ENCODE measurements at regions not wholly inside any gene's neighbourhood (a gene's known extent, or its start where the extent isn't known, plus 50 kb on each side); places are given as distances from the start of the nearest gene placed in this dataset.

DNA sequence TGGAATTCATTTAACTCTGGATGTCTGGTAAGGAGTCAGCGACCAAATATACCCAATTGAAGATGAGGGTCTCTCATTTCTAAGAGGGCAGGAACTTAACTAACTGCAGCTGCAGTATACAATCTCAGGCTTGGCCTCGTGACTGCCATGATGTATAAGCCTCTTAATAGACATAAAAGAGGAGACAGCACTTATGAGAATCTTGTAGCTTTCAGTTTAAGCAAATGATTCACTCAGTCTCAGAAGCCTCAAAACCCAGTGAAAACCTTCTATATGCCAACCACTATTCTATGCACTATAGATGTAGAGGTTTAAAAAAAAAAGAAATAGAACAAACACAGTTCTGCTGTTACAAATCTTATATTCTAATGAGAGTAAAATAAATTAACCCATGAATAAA lies 513.9 kb downstream of the TBL1XR1 start:
- no peak overlapping the region for H3K4me3 ChIP-seq (ENCODE audit: low read depth, low read length)
- no peak overlapping the region for H3K27ac ChIP-seq (ENCODE audit: low read depth, low read length)
- H3K9ac ChIP-seq (ENCODE audit: low read depth, low read length) = no peak overlapping the region
- H3K27me3 ChIP-seq (ENCODE audit: control insufficient read depth, insufficient read depth, low read length) = no peaks in the 10 kb centered on the region
- no peaks in the 10 kb centered on the region for H3K9me3 ChIP-seq (ENCODE audit: control insufficient read depth, insufficient read depth, low read length)
- no peaks in the 10 kb centered on the region for H3K4me1 ChIP-seq (ENCODE audit: control insufficient read depth, insufficient read depth, low read length)
- H3K36me3 ChIP-seq (ENCODE audit: control insufficient read depth, insufficient read depth, low read length) = no peaks in the 10 kb centered on the region

DNA sequence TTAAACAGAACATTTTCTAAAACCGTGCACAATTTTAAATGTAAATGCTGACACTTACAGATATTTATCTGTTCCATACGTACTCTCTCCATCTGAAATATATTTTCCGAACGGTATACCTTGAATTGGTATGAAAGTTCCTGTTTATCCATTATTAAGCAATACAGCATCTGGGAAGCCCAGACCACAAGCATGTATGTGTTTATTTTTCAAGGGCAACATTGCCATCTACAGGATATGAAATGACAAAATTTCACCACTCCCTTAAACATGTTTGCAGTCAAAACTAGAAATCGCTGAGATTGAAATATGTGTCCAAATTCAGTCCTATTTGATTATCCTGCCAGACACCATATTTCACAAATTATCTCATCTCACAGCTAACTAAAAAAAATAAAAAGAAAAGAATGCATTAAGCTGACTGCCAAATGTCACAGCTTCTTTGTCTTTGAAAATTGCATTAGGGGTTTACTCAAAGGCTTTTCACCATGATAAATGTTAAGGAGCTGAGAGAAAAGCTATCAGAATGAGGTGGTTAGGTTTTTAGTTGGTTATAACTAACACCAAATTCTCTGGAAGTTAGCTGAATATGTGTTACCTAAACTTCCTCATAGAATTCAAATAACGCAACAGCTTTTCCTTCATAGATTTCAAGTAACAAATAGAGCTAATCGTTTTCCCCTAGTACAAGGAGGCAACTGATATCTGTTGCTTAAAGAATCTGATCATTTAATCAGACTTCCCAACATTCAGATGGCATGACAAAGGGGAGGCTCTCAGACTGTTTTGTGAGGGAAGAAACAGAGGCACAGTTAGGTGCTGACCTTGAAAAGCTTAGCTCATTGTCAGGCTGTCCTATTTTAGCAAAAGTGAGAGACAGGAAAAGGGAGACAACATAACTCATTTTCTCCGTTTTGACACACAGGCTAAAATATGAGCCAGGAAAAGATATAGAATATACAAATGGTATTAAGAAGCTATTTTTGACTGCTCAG lies 533.1 kb downstream of the TBL1XR1 start:
- H3K4me3 ChIP-seq (ENCODE audit: low read depth, low read length) = no peak overlapping the region
- H3K27ac ChIP-seq (ENCODE audit: low read depth, low read length) = peak overlapping the region; percentile 34
- no peaks in the 10 kb centered on the region for H3K27me3 ChIP-seq (ENCODE audit: control insufficient read depth, insufficient read depth, low read length)
- H3K9me3 ChIP-seq (ENCODE audit: control insufficient read depth, insufficient read depth, low read length) = no peaks in the 10 kb centered on the region
- no peaks in the 10 kb centered on the region for H3K36me3 ChIP-seq (ENCODE audit: control insufficient read depth, insufficient read depth, low read length)
- H3K9ac ChIP-seq (ENCODE audit: low read depth, low read length) = no peak overlapping the region
- peaks cover 13% of the 10 kb centered on the region for H3K4me1 ChIP-seq (ENCODE audit: control insufficient read depth, insufficient read depth, low read length)

DNA sequence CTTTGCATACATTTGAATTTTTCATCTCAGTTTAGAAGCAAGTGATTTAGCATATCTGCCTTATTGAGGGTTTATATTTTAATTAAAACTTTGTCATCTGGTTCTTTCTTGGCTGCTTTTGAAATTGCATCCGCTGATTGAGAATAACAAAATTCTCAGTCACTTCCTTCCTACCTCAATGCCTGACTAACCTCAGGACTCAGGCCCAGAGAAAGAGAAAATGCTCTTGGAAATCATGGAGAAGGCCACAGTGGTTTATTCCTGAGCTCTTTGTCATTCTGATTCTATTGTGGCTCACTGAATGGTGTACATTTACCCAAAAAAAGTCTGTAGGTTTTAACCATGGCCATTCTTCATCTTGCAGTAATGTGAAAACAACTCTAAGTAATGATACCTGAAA lies 533.9 kb downstream of the TBL1XR1 start:
- Histone ChIP-seq H3K4me1 (ENCODE audit: control insufficient read depth, insufficient read depth, low read length) (peaks cover 13% of the 10 kb centered on the region), H3K9ac (ENCODE audit: low read depth, low read length) (no peak overlapping the region)

DNA sequence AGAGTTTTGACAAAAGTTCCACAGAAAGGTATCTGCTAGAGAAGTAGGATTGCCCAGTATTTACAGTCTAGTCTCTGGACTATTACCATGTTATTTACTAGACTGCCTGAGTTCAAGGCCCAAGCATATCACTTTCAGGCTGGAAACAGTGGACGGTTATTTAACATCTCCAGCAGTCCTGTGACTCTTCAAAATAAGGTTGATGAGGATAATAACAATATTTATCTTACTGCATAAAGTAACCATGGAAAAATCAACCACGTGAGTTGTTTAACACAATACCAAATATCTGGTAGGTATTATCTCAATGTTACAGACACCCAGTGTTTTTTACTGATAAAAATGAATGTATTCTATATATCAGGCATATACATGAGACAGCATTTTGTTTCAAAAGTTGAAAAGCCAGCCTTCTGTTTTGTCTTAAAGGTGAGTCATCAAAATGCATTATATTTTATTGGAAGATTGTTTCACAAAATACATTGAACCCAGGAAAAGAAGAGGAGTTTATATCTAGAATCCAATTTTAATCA lies 535.8 kb downstream of the TBL1XR1 start:
- no peak overlapping the region for H3K4me3 ChIP-seq (ENCODE audit: low read depth, low read length)
- no peaks in the 10 kb centered on the region for H3K9me3 ChIP-seq (ENCODE audit: control insufficient read depth, insufficient read depth, low read length)
- no peaks in the 10 kb centered on the region for H3K27me3 ChIP-seq (ENCODE audit: control insufficient read depth, insufficient read depth, low read length)
- no peaks in the 10 kb centered on the region for H3K36me3 ChIP-seq (ENCODE audit: control insufficient read depth, insufficient read depth, low read length)
- peaks cover 13% of the 10 kb centered on the region for H3K4me1 ChIP-seq (ENCODE audit: control insufficient read depth, insufficient read depth, low read length)
- no peak overlapping the region for H3K27ac ChIP-seq (ENCODE audit: low read depth, low read length)
- H3K9ac ChIP-seq (ENCODE audit: low read depth, low read length) = no peak overlapping the region

More for the DNA sequence above, 533.9 kb downstream of the TBL1XR1 start:
- no peak overlapping the region for H3K4me3 ChIP-seq (ENCODE audit: low read depth, low read length)
- no peaks in the 10 kb centered on the region for H3K27me3 ChIP-seq (ENCODE audit: control insufficient read depth, insufficient read depth, low read length)
- H3K36me3 ChIP-seq (ENCODE audit: control insufficient read depth, insufficient read depth, low read length) = no peaks in the 10 kb centered on the region
- H3K9me3 ChIP-seq (ENCODE audit: control insufficient read depth, insufficient read depth, low read length) = no peaks in the 10 kb centered on the region
- peak overlapping the region; percentile 34 for H3K27ac ChIP-seq (ENCODE audit: low read depth, low read length)

DNA sequence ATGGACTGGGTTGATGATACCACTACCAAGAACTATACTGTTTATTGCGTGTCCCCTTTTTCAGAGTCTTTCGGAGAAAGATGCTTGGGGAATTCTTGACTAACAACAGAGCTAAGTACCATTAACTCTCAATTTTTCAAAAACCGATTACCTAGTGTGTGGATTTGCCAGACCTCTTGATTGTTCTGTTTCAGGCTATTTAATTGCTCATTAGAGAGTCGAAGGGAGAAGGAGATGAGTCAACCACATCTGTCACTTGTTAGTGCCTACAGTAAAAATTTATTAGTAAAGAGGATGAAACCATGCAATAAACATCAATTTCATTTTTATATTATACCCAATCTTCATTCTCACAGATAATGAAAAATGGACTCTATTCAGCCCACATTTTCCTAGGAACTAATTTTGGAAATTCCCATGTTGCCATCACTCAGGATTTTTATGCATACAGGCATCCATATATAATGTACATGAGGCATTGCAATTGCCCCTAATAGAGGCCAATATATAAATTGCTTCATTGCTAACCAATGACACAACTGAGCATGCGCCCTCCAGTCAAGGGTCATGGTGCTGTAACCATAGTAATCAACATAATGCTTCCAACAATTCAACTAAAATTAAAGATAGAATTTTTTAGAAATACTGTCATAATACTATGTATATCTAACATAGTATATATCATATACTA lies 541.7 kb downstream of the TBL1XR1 start:
- Histone ChIP-seq H3K36me3 (ENCODE audit: control insufficient read depth, insufficient read depth, low read length) (no peaks in the 10 kb centered on the region), H3K9ac (ENCODE audit: low read depth, low read length) (no peak overlapping the region), H3K4me3 (ENCODE audit: low read depth, low read length) (no peak overlapping the region), H3K27me3 (ENCODE audit: control insufficient read depth, insufficient read depth, low read length) (no peaks in the 10 kb centered on the region), H3K4me1 (ENCODE audit: control insufficient read depth, insufficient read depth, low read length) (no peaks in the 10 kb centered on the region), H3K9me3 (ENCODE audit: control insufficient read depth, insufficient read depth, low read length) (no peaks in the 10 kb centered on the region), H3K27ac (ENCODE audit: low read depth, low read length) (no peak overlapping the region)

DNA sequence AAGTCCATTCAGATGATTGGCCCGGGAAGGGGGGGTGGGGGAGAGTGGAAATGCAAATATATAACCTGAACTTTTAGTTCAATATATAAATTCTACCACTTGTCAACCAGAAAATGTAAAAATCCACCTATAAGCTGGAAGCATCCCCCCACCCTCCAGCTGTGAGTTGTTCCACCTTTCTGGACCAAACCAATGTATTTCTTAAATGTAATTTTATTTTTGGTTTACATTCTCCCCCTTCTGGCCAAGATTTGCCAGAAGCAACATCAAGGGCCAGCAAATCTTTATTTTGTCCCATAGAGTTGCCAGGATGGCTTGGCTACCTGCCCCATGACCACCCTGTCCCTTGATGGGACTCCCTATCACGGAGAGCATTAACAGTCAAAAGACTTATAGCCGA lies 545.7 kb downstream of the TBL1XR1 start:
- Histone ChIP-seq H3K9me3 (ENCODE audit: control insufficient read depth, insufficient read depth, low read length) (no peaks in the 10 kb centered on the region), H3K27me3 (ENCODE audit: control insufficient read depth, insufficient read depth, low read length) (no peaks in the 10 kb centered on the region), H3K4me1 (ENCODE audit: control insufficient read depth, insufficient read depth, low read length) (no peaks in the 10 kb centered on the region), H3K4me3 (ENCODE audit: low read depth, low read length) (no peak overlapping the region), H3K27ac (ENCODE audit: low read depth, low read length) (no peak overlapping the region), H3K9ac (ENCODE audit: low read depth, low read length) (no peak overlapping the region), H3K36me3 (ENCODE audit: control insufficient read depth, insufficient read depth, low read length) (no peaks in the 10 kb centered on the region)

DNA sequence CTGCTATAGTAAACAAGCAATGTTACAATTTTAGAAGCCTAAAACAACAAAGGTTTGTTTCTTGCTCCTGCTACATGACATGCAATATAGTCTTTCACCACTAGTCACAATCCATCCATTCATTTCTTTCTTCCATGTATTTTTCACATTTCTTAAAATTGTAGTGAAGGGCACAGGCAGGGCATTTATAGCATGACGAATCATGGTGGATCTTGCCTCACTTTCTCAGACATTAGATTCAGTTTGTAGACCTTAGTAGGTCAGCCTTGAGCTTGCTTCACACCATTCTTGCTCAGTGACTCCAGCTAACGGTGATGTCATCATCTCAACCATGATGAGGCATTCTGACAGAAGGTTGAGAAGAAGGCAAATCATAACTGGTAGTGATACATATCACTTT lies 546.8 kb downstream of the TBL1XR1 start:
- no peak overlapping the region for H3K27ac ChIP-seq (ENCODE audit: low read depth, low read length)
- H3K36me3 ChIP-seq (ENCODE audit: control insufficient read depth, insufficient read depth, low read length) = no peaks in the 10 kb centered on the region
- H3K4me1 ChIP-seq (ENCODE audit: control insufficient read depth, insufficient read depth, low read length) = no peaks in the 10 kb centered on the region
- no peaks in the 10 kb centered on the region for H3K9me3 ChIP-seq (ENCODE audit: control insufficient read depth, insufficient read depth, low read length)
- no peak overlapping the region for H3K9ac ChIP-seq (ENCODE audit: low read depth, low read length)
- H3K4me3 ChIP-seq (ENCODE audit: low read depth, low read length) = no peak overlapping the region
- no peaks in the 10 kb centered on the region for H3K27me3 ChIP-seq (ENCODE audit: control insufficient read depth, insufficient read depth, low read length)

DNA sequence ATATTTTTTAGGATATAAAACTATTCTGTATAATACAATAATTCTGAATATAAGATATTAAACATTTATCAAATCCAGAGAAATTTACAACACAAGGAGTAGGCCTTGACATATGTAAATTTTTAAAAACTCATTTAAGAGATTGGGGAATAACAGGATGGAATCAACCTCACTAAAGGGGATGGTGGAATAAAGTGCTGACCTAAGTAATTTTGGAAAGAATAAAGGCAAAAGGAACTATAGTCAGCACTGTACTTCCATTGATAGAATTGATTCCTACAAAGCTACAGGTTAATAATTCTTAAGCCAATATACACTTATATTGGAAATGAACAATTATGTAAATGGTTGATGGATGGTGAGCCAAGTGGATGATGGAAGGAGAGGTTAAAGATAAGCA lies 549.3 kb downstream of the TBL1XR1 start:
- no peak overlapping the region for H3K9ac ChIP-seq (ENCODE audit: low read depth, low read length)
- no peaks in the 10 kb centered on the region for H3K36me3 ChIP-seq (ENCODE audit: control insufficient read depth, insufficient read depth, low read length)
- H3K27me3 ChIP-seq (ENCODE audit: control insufficient read depth, insufficient read depth, low read length) = no peaks in the 10 kb centered on the region
- no peaks in the 10 kb centered on the region for H3K9me3 ChIP-seq (ENCODE audit: control insufficient read depth, insufficient read depth, low read length)
- peaks cover 3% of the 10 kb centered on the region; the same call in 1 of the 2 replicates for H3K4me1 ChIP-seq (ENCODE audit: control insufficient read depth, insufficient read depth, low read length)
- no peak overlapping the region for H3K4me3 ChIP-seq (ENCODE audit: low read depth, low read length)
- H3K27ac ChIP-seq (ENCODE audit: low read depth, low read length) = no peak overlapping the region

DNA sequence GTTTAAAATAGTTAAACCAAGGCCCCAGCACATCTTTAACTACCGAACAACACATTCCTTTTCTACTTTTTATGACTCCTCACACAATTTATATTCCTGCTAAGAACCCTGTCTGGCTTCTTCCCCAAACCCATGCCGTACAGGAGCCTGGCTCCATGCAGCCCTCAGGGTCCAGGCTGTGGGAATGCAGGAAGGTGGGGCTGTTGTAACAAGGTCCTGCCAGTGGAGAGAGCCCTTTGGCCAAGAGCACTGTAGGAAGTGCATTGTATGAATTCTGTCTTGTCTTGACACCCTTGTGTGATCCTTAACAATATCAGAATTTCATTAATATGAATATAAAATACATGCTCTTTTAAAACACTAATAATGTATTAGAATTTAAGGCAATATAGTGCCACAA lies 563.8 kb downstream of the TBL1XR1 start:
- Histone ChIP-seq H3K27me3 (ENCODE audit: control insufficient read depth, insufficient read depth, low read length) (no peaks in the 10 kb centered on the region), H3K36me3 (ENCODE audit: control insufficient read depth, insufficient read depth, low read length) (no peaks in the 10 kb centered on the region), H3K27ac (ENCODE audit: low read depth, low read length) (no peak overlapping the region)

DNA sequence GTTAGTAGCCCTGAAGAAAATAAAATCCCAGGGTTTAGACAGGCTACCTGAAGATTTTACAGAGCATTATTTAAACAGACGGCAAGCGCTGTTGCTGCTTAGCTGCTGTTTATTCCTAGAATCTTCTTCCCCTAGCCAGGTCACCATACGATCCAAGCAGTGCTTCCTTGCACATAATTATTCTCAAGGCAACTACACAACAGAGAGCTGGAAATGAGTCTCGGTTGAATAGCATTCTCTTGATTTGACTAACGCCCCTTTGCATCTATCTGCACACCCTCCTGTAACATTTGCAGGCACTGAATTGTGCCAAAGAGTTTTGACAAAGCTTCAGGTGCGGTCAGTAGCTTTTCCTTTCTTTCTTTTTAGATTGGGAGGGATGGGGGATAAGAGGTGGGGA lies 564.4 kb downstream of the TBL1XR1 start:
- Histone ChIP-seq H3K27me3 (ENCODE audit: control insufficient read depth, insufficient read depth, low read length) (no peaks in the 10 kb centered on the region), H3K4me3 (ENCODE audit: low read depth, low read length) (no peak overlapping the region), H3K9ac (ENCODE audit: low read depth, low read length) (no peak overlapping the region), H3K9me3 (ENCODE audit: control insufficient read depth, insufficient read depth, low read length) (no peaks in the 10 kb centered on the region), H3K36me3 (ENCODE audit: control insufficient read depth, insufficient read depth, low read length) (no peaks in the 10 kb centered on the region), H3K4me1 (ENCODE audit: control insufficient read depth, insufficient read depth, low read length) (peaks cover 9% of the 10 kb centered on the region), H3K27ac (ENCODE audit: low read depth, low read length) (no peak overlapping the region)

More for the DNA sequence above, 563.8 kb downstream of the TBL1XR1 start:
- Histone ChIP-seq H3K4me1 (ENCODE audit: control insufficient read depth, insufficient read depth, low read length) (peaks cover 9% of the 10 kb centered on the region), H3K9me3 (ENCODE audit: control insufficient read depth, insufficient read depth, low read length) (no peaks in the 10 kb centered on the region), H3K4me3 (ENCODE audit: low read depth, low read length) (no peak overlapping the region), H3K9ac (ENCODE audit: low read depth, low read length) (no peak overlapping the region)

DNA sequence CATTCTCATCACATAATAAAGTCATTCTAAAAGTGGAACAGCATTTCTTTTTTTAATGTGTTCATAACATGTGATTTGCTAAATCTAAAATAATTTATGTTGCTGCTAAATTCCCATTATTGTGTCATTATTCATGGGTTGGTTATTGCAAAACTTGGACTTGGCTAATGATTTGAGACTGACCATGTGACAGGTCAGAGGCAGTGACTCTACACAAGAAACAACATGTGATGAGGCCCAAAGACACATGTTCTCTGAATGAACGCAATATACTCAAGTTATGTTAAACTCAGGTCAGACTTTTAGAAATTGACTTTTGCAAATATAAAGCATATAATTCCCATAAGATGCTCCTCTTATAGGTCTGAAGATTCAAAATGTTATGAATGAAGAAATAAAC lies 566.1 kb downstream of the TBL1XR1 start:
- Histone ChIP-seq H3K9me3 (ENCODE audit: control insufficient read depth, insufficient read depth, low read length) (no peaks in the 10 kb centered on the region), H3K9ac (ENCODE audit: low read depth, low read length) (no peak overlapping the region), H3K4me1 (ENCODE audit: control insufficient read depth, insufficient read depth, low read length) (peaks cover 9% of the 10 kb centered on the region), H3K36me3 (ENCODE audit: control insufficient read depth, insufficient read depth, low read length) (no peaks in the 10 kb centered on the region), H3K27ac (ENCODE audit: low read depth, low read length) (no peak overlapping the region), H3K27me3 (ENCODE audit: control insufficient read depth, insufficient read depth, low read length) (no peaks in the 10 kb centered on the region), H3K4me3 (ENCODE audit: low read depth, low read length) (no peak overlapping the region)

All from HUES48 (cell line).